Stimulated activated CD4-positive, alpha-beta T cell treated with anti-CD3 and anti-CD28 coated beads, Interleukin-4, amount 100 ng/mL, for 48 hours (primary cell): ENCODE measurements at regions not wholly inside any gene's neighbourhood (a gene's known extent, or its start where the extent isn't known, plus 50 kb on each side); places are given as distances from the start of the nearest gene placed in this dataset.
"Not testable (repeated sequence)": the region's sequence is repeated elsewhere in the genome, so short reads cannot be mapped to it uniquely, and the experiment has no call there.

Experiments used
- DNase-seq, 2 donors: peaks; one replicate each; pipeline ENCODE4 v3.0.0-alpha.2; 2020; ENCODE audit warnings: low read depth in 2 of 2

GRCh38 chr7:34332006-34332405, 326.0 kb upstream of the NPSR1 start:
- no peak for DNase-seq

- no peak for DNase-seq
Measured at GRCh38 chr7:34333184-34333583, 324.8 kb upstream of the NPSR1 start.

- no peak for DNase-seq
Measured at GRCh38 chr7:34333925-34334324, 324.1 kb upstream of the NPSR1 start.

GRCh38 chr7:34337163-34337562, 320.9 kb upstream of the NPSR1 start:
- DNase-seq, result no peak

DNA sequence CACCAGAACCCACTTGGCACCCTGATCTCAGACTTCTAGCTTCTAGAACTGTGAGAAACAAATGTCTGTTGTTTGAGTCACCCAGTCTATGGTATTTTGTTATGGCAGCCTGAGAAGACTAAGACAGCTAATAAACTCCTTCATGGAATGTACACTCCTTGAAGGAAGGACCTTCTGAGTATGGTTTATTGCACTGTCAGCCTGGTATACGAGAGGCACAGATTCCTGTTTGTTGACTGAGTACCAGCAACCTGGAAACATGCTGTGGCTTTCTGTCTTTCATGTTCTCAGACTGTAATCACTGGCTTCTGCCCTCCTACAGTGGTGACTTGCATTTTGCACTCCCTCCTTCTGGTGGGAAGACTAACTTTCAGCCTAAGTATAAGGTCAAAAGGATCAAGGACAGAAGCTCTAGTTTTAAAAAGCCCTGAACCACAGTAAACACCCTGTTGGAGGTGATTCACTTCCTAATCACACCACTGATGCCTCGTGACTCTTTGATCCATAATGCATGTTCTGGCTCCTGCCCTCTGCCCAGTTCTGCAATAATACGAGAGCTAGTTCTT, 319.0 kb upstream of the NPSR1 start:
- DNase-seq, result no peak

DNA sequence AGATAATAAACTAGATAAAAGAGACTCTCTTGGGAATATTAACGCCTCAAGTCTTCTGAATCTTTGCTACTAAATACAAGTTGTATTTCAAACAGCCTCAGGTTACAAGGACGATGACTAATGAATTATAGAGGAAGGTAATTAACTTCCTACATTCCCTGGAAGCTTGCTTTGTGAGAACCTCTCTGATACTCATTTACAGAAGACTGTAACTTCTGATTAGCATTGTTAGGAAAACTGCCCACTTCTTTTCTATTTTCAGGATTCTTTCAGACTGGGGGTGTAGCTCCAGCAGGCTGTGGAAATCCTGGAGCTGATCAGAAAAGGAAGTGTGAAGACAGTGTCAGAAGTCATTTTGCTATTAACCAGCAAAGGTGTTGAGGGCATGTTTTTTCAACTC, 316.7 kb upstream of the NPSR1 start:
- no peak for DNase-seq

GRCh38 chr7:34342387-34342786, 315.6 kb upstream of the NPSR1 start:
- DNase-seq, result no peak

GRCh38 chr7:34343667-34344066, 314.4 kb upstream of the NPSR1 start:
- no peak for DNase-seq

GRCh38 chr7:34354011-34354410, 304.0 kb upstream of the NPSR1 start:
- no peak for DNase-seq

DNA sequence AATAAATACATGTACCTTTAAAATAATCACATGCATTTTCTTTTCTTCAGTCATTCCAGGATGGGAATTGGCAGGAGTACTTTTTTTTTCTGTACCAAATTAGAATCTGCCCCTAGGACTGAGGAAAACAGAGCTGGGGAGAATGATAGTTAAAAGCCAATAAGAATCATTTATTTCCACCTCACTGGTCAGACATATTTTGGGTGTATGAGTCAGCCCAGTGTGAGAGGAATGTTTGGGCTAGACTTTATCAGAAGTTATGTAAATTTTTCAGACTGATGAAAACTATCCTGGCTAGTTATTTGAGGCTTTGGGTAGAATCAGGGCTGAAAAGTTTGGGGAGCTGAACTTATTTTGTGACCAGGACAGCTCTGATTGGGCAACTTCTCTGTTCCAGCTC, 303.1 kb upstream of the NPSR1 start:
- DNase-seq, result no peak

DNA sequence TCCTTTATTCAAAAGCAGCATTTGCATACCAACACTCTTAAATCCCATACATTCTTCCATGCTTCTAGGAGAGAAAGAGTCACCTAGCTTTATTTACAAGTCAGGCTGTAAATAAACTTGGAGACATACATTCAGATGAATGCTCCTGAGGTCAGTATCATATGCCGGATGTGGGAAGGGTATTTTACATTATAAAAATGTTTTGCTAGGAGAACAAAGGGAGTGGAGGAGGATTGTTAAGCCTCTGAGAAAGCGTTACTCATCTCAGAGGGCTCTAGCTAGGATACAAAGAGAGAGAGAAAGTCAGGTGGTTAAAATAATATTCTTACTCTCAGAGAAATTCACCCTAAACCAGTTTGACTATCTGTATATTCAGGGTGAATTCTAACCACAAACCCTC, 300.9 kb upstream of the NPSR1 start:
- DNase-seq, result no peak

DNA sequence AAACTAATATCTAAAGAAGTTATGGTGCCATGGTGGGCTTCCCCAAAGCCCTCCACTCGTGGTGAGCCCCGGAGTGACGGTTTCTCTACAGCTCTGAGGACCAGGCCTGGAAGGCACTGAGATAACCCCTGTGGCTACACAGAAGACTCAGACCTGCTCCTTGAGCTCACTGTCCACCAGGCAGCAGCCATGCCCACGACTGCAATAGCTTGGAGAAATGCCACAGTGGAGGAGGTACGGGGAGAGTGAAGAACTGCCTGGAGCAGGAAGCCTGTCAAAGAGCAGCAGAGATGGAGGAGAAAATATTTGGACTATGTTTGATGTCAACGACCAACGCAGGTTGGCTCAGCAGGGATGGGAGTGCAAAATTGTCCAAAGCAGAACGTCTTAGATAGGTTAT, 300.1 kb upstream of the NPSR1 start:
- DNase-seq, result no peak

DNA sequence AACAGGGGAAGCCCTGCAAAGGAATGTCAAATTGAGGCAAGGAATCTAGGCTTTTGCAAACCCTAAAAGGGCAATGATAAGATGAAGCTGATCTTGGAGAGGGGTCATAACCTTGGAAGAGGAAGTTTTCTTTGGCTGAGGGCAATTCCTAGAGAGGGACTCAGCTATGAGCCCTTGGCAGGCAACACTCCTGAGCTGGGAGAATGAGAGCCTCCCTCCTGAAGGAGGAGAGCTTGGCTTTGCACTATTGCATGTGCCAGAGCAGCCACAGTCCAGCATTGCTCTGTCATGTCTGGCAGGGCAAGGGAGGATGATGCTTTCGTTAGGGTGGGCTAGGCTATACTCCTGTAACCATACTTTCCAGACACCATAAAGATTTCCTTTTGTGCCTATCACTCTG, 299.4 kb upstream of the NPSR1 start:
- DNase-seq, result not testable (repeated sequence)

- DNase-seq, result no peak
Measured at GRCh38 chr7:34361663-34362250, 296.3 kb upstream of the NPSR1 start.

DNA sequence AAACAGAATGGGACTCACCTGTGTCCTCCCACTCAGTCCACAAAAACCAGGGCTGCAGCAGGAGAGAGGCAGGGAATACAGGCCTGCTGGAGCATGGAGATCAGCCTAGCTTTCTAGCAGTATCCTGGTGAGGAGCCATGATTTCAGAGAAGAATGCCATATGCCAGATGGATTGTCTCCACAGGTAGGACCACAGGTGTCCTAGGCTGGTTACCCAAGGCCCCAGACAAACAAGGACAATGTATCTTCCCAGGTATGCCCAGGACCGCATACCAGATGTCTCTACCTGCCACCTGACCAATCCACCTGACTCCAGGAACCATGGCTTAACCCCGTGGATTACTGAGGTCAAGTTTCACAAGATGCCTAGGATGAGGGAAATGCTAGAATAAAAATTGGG, 295.4 kb upstream of the NPSR1 start:
- DNase-seq, result no peak

DNA sequence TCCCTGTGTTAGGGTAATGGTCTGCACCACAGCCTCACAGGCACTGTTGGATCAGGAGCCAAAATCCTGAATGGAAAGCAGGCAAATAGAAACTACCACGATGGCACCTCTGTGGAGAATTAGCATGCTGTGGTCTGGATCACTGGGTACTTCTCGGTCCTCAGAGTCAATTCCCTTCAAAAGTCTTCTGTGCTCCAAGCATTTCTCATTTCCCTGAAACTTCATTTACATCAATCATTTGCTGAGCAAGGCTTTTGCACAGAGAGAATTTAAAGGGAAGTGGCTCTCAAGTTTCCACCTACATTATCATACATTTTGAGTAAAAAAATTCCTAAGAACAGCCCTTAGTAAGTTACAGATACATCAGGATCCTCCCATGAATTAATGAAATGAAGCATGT, 293.9 kb upstream of the NPSR1 start:
- no peak for DNase-seq

DNA sequence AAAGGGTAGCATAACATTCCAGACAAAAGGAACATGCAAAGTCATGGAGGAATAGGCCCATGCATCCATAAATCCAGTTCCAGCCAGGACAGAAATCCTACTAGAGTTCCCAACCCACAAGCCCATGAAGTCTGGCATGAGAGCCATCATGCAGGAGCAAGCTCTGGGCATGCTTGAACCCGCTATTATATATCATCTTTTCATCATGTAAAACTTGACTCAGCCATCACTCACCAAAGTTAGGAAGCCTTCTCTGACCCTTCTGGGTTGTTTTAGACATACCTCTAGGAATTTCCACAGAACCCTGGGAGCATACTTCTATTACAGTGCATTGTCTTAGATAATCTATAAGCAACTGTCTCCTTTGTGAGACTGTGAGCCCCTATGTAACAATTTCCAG, 293.0 kb upstream of the NPSR1 start:
- no peak for DNase-seq

GRCh38 chr7:34365611-34366010, 292.4 kb upstream of the NPSR1 start:
- DNase-seq, result no peak

GRCh38 chr7:34371922-34372321, 286.1 kb upstream of the NPSR1 start:
- no peak for DNase-seq

DNA sequence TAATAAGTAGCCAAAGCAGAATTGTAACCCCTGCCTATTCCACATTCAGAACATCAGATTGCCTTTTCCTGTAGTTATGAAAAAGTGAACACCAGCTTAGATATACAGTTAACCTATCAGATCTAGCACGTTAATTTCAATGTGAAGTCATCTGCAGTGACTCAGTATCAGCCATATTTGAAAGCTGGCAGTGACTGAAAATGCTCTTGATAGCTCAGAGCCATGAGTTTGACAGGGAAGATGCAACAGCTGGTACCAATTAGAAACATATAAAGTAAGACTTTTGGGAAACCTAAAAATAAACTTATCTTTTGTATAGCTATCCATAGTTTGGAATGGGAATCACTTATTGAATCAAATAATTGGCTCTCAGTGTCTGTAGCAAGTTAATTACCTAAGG, 284.1 kb upstream of the NPSR1 start:
- DNase-seq, result no peak

- no peak for DNase-seq
Measured at GRCh38 chr7:34382166-34382893, 275.7 kb upstream of the NPSR1 start.

DNA sequence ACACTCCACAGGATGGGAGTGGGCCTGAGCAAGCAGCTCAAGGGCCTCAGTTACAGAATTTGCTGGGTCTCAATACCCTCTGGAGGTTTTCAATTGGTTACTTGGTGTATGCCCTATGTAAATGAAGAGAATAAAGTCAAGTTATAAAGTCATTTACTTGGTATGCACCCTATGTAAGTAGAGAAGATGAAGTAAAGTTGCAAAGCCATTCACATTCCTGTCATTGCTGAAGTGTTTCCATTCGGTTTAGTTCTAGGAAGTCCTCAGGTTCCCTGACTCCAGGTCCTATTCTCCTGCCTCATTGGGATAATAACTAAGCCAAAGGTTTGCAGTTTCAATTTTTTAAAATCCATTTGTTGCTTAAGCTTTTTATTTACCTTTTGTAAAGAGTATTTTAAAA, 272.6 kb upstream of the NPSR1 start:
- no peak for DNase-seq

DNA sequence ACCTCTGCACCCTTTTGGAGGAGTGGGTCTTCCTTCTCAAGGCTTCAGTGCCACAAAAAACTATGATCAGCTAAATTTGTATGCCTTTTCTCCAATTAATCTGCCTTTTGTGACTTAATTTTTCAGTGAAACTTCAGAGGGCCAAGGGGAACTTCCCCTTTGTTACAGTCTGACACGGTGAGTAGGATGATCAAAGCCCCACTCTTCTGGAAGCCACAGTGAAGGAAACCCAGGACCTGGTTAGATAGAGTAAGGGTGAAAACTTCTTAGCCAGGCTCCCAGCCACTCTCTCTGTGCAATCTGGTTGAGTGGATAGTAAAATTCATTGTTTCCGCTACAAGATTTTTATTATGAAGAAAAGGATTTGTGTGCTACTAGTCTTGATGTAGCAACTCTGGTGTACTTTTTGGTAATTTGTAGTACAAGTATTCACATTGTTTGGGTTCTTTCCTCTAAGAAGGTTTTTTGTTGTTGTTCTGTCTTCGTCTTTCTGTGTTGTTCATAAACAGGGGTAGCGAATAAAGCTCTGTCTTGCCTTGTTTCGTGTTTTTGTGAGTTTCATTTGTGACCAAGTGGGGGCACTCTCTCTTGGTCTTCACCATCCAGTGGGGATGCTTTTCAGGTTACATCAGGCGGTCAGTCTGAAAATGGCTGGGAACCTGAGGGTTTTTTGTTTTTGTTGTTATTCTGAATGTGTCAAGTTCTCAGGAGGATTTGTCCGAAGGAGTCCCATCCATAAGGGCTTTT, 268.5 kb upstream of the NPSR1 start:
- DNase-seq, result no peak
